ENCODE measurements at regions not wholly inside any gene's neighbourhood (a gene's known extent, or its start where the extent isn't known, plus 50 kb on each side); places are given as distances from the start of the nearest gene placed in this dataset.

DNA sequence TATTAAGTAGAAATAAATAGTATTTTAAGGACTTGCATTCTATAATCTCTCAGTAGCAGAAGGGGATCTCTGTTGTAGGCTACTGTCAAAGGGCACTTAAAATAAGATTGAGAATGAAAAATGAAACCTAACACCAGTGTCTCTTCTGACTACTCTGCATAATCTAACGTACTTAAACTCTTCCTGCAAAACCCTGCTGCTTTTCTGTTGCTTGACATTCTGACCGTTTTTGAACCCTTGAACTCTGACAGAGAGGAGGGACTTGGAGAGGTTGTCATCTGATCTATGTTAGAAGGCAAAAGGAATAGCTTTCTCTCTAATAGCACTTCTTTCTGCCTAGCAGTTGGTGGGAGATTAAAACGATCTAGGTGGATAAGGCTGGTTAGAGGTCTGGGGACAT lies 204.6 kb downstream of the ZIC1 start:
- TF ChIP-seq POLR2A (IDR thresholded peaks at IDR 0.05), result no peak
- TF ChIP-seq, protein P1, sequence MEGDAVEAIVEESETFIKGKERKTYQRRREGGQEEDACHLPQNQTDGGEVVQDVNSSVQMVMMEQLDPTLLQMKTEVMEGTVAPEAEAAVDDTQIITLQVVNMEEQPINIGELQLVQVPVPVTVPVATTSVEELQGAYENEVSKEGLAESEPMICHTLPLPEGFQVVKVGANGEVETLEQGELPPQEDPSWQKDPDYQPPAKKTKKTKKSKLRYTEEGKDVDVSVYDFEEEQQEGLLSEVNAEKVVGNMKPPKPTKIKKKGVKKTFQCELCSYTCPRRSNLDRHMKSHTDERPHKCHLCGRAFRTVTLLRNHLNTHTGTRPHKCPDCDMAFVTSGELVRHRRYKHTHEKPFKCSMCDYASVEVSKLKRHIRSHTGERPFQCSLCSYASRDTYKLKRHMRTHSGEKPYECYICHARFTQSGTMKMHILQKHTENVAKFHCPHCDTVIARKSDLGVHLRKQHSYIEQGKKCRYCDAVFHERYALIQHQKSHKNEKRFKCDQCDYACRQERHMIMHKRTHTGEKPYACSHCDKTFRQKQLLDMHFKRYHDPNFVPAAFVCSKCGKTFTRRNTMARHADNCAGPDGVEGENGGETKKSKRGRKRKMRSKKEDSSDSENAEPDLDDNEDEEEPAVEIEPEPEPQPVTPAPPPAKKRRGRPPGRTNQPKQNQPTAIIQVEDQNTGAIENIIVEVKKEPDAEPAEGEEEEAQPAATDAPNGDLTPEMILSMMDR (IDR thresholded peaks at IDR 0.05), result no peak
